Middle frontal gyrus (tissue), 1 donor: ENCODE measurements at regions not wholly inside any gene's neighbourhood (a gene's known extent, or its start where the extent isn't known, plus 50 kb on each side); places are given as distances from the start of the nearest gene placed in this dataset.

Experiments
- DNase-seq: peaks from one replicate; pipeline ENCODE4 v3.0.0-alpha.2; 2015; ENCODE audit warnings: low spot score; ENCODE audit errors: extremely low spot score

GRCh38 chr5:144002876-144003275, 167.6 kb downstream of the YIPF5 start:
- no peak for DNase-seq

GRCh38 chr5:144003636-144004035, 166.8 kb downstream of the YIPF5 start:
- no peak for DNase-seq

GRCh38 chr5:144004146-144004545, 166.3 kb downstream of the YIPF5 start:
- no peak for DNase-seq

GRCh38 chr5:144004751-144005150, 165.7 kb downstream of the YIPF5 start:
- DNase-seq, result no peak

GRCh38 chr5:144009116-144009515, 161.3 kb downstream of the YIPF5 start:
- no peak for DNase-seq

GRCh38 chr5:144011388-144011787, 159.1 kb downstream of the YIPF5 start:
- DNase-seq, result no peak

- DNase-seq, result no peak
Measured at GRCh38 chr5:144013816-144014215, 156.6 kb downstream of the YIPF5 start.

GRCh38 chr5:144015961-144016360, 154.5 kb downstream of the YIPF5 start:
- no peak for DNase-seq

- DNase-seq, result no peak
Measured at GRCh38 chr5:144017119-144017518, 153.3 kb downstream of the YIPF5 start.

GRCh38 chr5:144017631-144018030, 152.8 kb downstream of the YIPF5 start:
- no peak for DNase-seq

GRCh38 chr5:144024090-144024489, 146.4 kb downstream of the YIPF5 start:
- no peak for DNase-seq

GRCh38 chr5:144024545-144024944, 145.9 kb downstream of the YIPF5 start:
- DNase-seq, result no peak

GRCh38 chr5:144026286-144026685, 144.2 kb downstream of the YIPF5 start:
- DNase-seq, result no peak

GRCh38 chr5:144028058-144028457, 142.4 kb downstream of the YIPF5 start:
- peak; percentile 45 for DNase-seq

- no peak for DNase-seq
Measured at GRCh38 chr5:144028636-144029035, 141.8 kb downstream of the YIPF5 start.

- DNase-seq, result no peak
Measured at GRCh38 chr5:144030904-144031303, 139.6 kb downstream of the YIPF5 start.

GRCh38 chr5:144032375-144032774, 138.1 kb downstream of the YIPF5 start:
- DNase-seq, result no peak

GRCh38 chr5:144033486-144033885, 137.0 kb downstream of the YIPF5 start:
- no peak for DNase-seq

- no peak for DNase-seq
Measured at GRCh38 chr5:144035046-144035740, 135.3 kb downstream of the YIPF5 start.

- no peak for DNase-seq
Measured at GRCh38 chr5:144036476-144036875, 134.0 kb downstream of the YIPF5 start.

- DNase-seq, result no peak
Measured at GRCh38 chr5:144040615-144041305, 129.7 kb downstream of the YIPF5 start.

- no peak for DNase-seq
Measured at GRCh38 chr5:144042156-144042555, 128.3 kb downstream of the YIPF5 start.

- no peak for DNase-seq
Measured at GRCh38 chr5:144048259-144048856, 122.1 kb downstream of the YIPF5 start.
